Panc1 (cell line): ENCODE measurements at regions not wholly inside any gene's neighbourhood (a gene's known extent, or its start where the extent isn't known, plus 50 kb on each side); places are given as distances from the start of the nearest gene placed in this dataset.

Experiments
- ATAC-seq: fragments of 200-7000 bp; cut with Tn5 transposase; 2 replicates; pipeline ENCODE4 v1.9.1; 2020; ENCODE audit warnings: mild to moderate bottlenecking, moderate library complexity
- BruUV-seq: library from RNA; stranded (reverse); fragments of 400-500 nt; replicated peaks from 2 replicates; lab custom pipeline; 2021; lab: Mats Ljungman, UMichigan
- CTCF ChIA-PET: fragments of 300-600 bp; sonication (Branson Sonifier 250); formaldehyde crosslinking; loops from one replicate; lab custom pipeline; 2022; ENCODE audit warnings: antibody characterized with exemption; lab: Charles Lee
- POLR2A ChIA-PET: fragments of 300-600 bp; sonication (Branson Sonifier 250); formaldehyde crosslinking; loops from one replicate; lab custom pipeline; 2022; ENCODE audit warnings: antibody characterized with exemption; lab: Charles Lee
- DNase-seq: peaks from one replicate; pipeline ENCODE4 v3.0.0-alpha.2; 2010; ENCODE audit warnings: low read depth, low spot score
- H3K27ac ChIP-seq: 2 replicates; pipeline ENCODE4 v1.5.1; 2011; ENCODE audit warnings: mild to moderate bottlenecking, low read length, inconsistent platforms
- H3K27me3 ChIP-seq: fragments of 200-500 bp; sonication (Bioruptor generic); 2 replicates; pipeline ENCODE4 v1.6.0; 2014; ENCODE audit warnings: low read length, inconsistent platforms; ENCODE audit not compliant: control insufficient read depth, insufficient read depth
- H3K36me3 ChIP-seq: fragments of 200-500 bp; sonication (Bioruptor generic); 2 replicates; pipeline ENCODE4 v1.5.1; 2014; ENCODE audit warnings: inconsistent platforms, mild to moderate bottlenecking, low read length, moderate library complexity; ENCODE audit not compliant: control insufficient read depth, insufficient read depth
- H3K4me1 ChIP-seq: 2 replicates; pipeline ENCODE4 v1.5.1; 2011; ENCODE audit warnings: inconsistent platforms, mild to moderate bottlenecking, low read length, moderate library complexity; ENCODE audit not compliant: control insufficient read depth, insufficient read depth
- H3K4me3 ChIP-seq, 2 experiments: 2 replicates each; pipeline ENCODE4 v1.5.1; 2011 to 2012; ENCODE audit warnings: low read depth in 2 of 2, low read length in 2 of 2, mild to moderate bottlenecking in 2 of 2, inconsistent platforms in 1 of 2, moderate library complexity in 1 of 2
- H3K9me3 ChIP-seq: fragments of 200-500 bp; sonication (Bioruptor generic); 2 replicates; pipeline ENCODE4 v1.5.1; 2014; ENCODE audit warnings: low read depth, mild to moderate bottlenecking, inconsistent platforms, low read length, moderate library complexity; ENCODE audit not compliant: control insufficient read depth, insufficient read depth
- POLR2AphosphoS5 ChIP-seq: IDR thresholded peaks from 2 replicates; pipeline ENCODE4 v1.6.1; 2012; ENCODE audit warnings: mild to moderate bottlenecking, low read depth, low read length, moderate library complexity
- REST ChIP-seq, 2 experiments: IDR thresholded peaks; 2 replicates each; pipeline ENCODE4 v1.6.1; 2011 to 2012; ENCODE audit warnings: low read depth in 2 of 2, control low read depth in 1 of 2, low read length in 1 of 2, mild to moderate bottlenecking in 1 of 2, moderate library complexity in 1 of 2; ENCODE audit not compliant: insufficient read depth in 1 of 2
- SIN3A ChIP-seq: IDR thresholded peaks from 2 replicates; pipeline ENCODE4 v1.6.1; 2012; ENCODE audit warnings: low read depth, mild to moderate bottlenecking, low read length, moderate library complexity, borderline replicate concordance; ENCODE audit not compliant: insufficient read depth
- TCF7L2 ChIP-seq: IDR thresholded peaks from 2 replicates; pipeline ENCODE4 v1.6.1; 2011; ENCODE audit warnings: mild to moderate bottlenecking, low read depth, low read length, inconsistent platforms
- in situ Hi-C: cut with HindIII; loops from 2 replicates; pipeline ENCODE4 v1.10.0; 2016; ENCODE audit warnings: low sequenced_read_pairs, low pct_unique_long_range_greater_than_20kb
- intact Hi-C: fragments of 100-400 bp; cut with micrococcal nuclease; formaldehyde crosslinking; loops from one replicate; pipeline ENCODE4 v1.10.0; 2022; ENCODE audit not compliant: unreplicated experiment
- TF ChIP-seq, protein P1 (sequence below): fragments of 450-650 bp; IDR thresholded peaks from 2 replicates; pipeline ENCODE4 v1.5.1; 2017; ENCODE audit warnings: mild to moderate bottlenecking

DNA sequence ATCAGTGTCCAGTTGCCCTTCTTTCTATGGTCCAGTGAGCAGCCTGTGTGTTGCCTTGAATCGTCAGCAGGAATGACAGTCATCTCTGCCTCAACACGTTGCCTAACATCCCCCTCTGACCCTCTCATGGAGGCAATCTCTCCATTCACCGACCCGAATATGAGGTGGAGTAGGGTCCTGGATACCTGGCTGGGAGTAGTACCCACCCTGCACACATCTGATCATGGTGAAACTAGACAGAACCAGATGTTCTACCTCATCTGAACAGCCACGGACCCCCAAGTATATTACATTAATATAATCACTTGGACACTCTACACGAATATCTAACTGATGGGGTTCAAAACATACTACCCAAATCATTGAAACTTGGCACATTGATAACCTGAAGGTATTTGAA lies 77.0 kb upstream of the COL21A1 start:
- peaks cover 2% of the 10 kb centered on the region; the same call in 1 of the 2 replicates for H3K27me3 ChIP-seq
- in situ Hi-C loops = no loop called here
- TF ChIP-seq POLR2AphosphoS5 (no peak), TCF7L2 (no peak), REST (IDR thresholded peaks at IDR 0.05; ENCODE audit: insufficient read depth in 1 of 2, low read depth in 2 of 2, low read length in 1 of 2) (no peak), SIN3A (no peak)
- TF ChIP-seq, protein P1, sequence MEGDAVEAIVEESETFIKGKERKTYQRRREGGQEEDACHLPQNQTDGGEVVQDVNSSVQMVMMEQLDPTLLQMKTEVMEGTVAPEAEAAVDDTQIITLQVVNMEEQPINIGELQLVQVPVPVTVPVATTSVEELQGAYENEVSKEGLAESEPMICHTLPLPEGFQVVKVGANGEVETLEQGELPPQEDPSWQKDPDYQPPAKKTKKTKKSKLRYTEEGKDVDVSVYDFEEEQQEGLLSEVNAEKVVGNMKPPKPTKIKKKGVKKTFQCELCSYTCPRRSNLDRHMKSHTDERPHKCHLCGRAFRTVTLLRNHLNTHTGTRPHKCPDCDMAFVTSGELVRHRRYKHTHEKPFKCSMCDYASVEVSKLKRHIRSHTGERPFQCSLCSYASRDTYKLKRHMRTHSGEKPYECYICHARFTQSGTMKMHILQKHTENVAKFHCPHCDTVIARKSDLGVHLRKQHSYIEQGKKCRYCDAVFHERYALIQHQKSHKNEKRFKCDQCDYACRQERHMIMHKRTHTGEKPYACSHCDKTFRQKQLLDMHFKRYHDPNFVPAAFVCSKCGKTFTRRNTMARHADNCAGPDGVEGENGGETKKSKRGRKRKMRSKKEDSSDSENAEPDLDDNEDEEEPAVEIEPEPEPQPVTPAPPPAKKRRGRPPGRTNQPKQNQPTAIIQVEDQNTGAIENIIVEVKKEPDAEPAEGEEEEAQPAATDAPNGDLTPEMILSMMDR = no peak
- ChIA-PET POLR2A (no interaction called here), CTCF (no interaction called here)
- no peak overlapping the region for H3K4me3 ChIP-seq
- no peak overlapping the region for H3K27ac ChIP-seq
- H3K9me3 ChIP-seq = no peaks in the 10 kb centered on the region
- H3K36me3 ChIP-seq = no peaks in the 10 kb centered on the region
- no peaks in the 10 kb centered on the region for H3K4me1 ChIP-seq
- BruUV-seq = no TSS peak
- DNase-seq (no peak), ATAC-seq (no peak)
- intact Hi-C loops = no loop called here

DNA sequence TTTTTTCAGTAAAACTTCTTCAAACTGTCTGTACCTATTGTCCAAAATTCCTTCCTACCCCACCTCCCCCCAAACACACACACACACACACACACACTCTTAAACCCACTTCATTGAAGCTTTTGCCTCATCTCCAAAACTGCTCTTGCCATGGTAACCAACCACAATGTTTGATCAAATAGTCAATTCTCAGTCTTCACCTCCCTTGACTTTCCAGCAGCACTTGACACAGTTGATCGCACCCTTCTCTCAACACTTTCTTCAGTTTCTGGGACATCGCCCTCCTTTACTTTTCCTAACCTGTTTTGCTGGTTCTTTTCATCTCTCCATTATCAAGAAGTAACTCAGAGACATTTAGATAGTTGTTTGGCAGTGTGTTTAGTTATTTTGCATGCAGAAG lies 71.5 kb upstream of the COL21A1 start:
- TF ChIP-seq, protein P1 = no peak
- no peak for TF ChIP-seq REST (IDR thresholded peaks at IDR 0.05; ENCODE audit: insufficient read depth in 1 of 2, low read depth in 2 of 2, low read length in 1 of 2)
- no peak for TF ChIP-seq POLR2AphosphoS5
- TF ChIP-seq TCF7L2 = no peak
- TF ChIP-seq SIN3A = no peak
- no peak for ATAC-seq
- intact Hi-C loops = no loop called here
- Histone ChIP-seq H3K27me3 (peaks cover 2% of the 10 kb centered on the region; the same call in 1 of the 2 replicates), H3K4me1 (no peaks in the 10 kb centered on the region), H3K27ac (no peak overlapping the region), H3K9me3 (no peaks in the 10 kb centered on the region), H3K4me3 (no peak overlapping the region), H3K36me3 (no peaks in the 10 kb centered on the region)
- POLR2A ChIA-PET = no interaction called here
- DNase-seq = no peak
- CTCF ChIA-PET = no interaction called here
- in situ Hi-C loops = no loop called here
- no TSS peak for BruUV-seq
